ENCODE measurements at regions not wholly inside any gene's neighbourhood (a gene's known extent, or its start where the extent isn't known, plus 50 kb on each side); places are given as distances from the start of the nearest gene placed in this dataset.
"Not testable (repeated sequence)": the region's sequence is repeated elsewhere in the genome, so short reads cannot be mapped to it uniquely, and the experiment has no call there.

GRCh38 chr21:6486821-6487220 lies 4034.6 kb upstream of the TPTE start:
- BruUV-seq (replicated peaks), result not testable (repeated sequence)

GRCh38 chr21:6492691-6493090 lies 4028.7 kb upstream of the TPTE start:
- H3K4me3 Mint-ChIP-seq (ENCODE audit: unreplicated experiment); H3K36me3 Mint-ChIP-seq (ENCODE audit: insufficient read depth, unreplicated experiment); H3K27ac Mint-ChIP-seq (ENCODE audit: unreplicated experiment); H3K9me3 ChIP-seq; H3K4me3 ChIP-seq (ENCODE audit: low read depth, low read length); CTCF ChIA-PET; H3K9me3 Mint-ChIP-seq (ENCODE audit: unreplicated experiment); BruUV-seq (replicated peaks); H3K27me3 Mint-ChIP-seq (ENCODE audit: insufficient read depth, unreplicated experiment); DNase-seq; H3K4me1 ChIP-seq; H3K4me1 Mint-ChIP-seq (ENCODE audit: low read depth, unreplicated experiment); H3K27me3 ChIP-seq (replicated peaks; ENCODE audit: control insufficient read depth, insufficient read depth, low read length); H3K36me3 ChIP-seq (ENCODE audit: control insufficient read depth, insufficient read depth, low read length); intact Hi-C loops (cut with micrococcal nuclease; ENCODE audit: unreplicated experiment); POLR2A ChIA-PET: not testable (repeated sequence)

More at GRCh38 chr21:6486821-6487220, 4034.6 kb upstream of the TPTE start:
- H3K27me3 Mint-ChIP-seq (ENCODE audit: insufficient read depth, unreplicated experiment); DNase-seq; H3K4me1 ChIP-seq; H3K36me3 ChIP-seq (ENCODE audit: control insufficient read depth, insufficient read depth, low read length); H3K9me3 ChIP-seq; H3K27ac Mint-ChIP-seq (ENCODE audit: unreplicated experiment); intact Hi-C loops (cut with micrococcal nuclease; ENCODE audit: unreplicated experiment); POLR2A ChIA-PET; CTCF ChIA-PET; H3K4me3 ChIP-seq (ENCODE audit: low read depth, low read length); H3K36me3 Mint-ChIP-seq (ENCODE audit: insufficient read depth, unreplicated experiment); H3K4me3 Mint-ChIP-seq (ENCODE audit: unreplicated experiment); H3K9me3 Mint-ChIP-seq (ENCODE audit: unreplicated experiment); H3K4me1 Mint-ChIP-seq (ENCODE audit: low read depth, unreplicated experiment); H3K27me3 ChIP-seq (replicated peaks; ENCODE audit: control insufficient read depth, insufficient read depth, low read length): not testable (repeated sequence)

GRCh38 chr21:6493957-6494356 lies 4027.4 kb upstream of the TPTE start:
- POLR2A ChIA-PET; H3K4me3 Mint-ChIP-seq (ENCODE audit: unreplicated experiment); H3K27ac Mint-ChIP-seq (ENCODE audit: unreplicated experiment); H3K4me1 Mint-ChIP-seq (ENCODE audit: low read depth, unreplicated experiment); H3K4me3 ChIP-seq (ENCODE audit: low read depth, low read length); H3K9me3 ChIP-seq; H3K27me3 Mint-ChIP-seq (ENCODE audit: insufficient read depth, unreplicated experiment); BruUV-seq (replicated peaks); intact Hi-C loops (cut with micrococcal nuclease; ENCODE audit: unreplicated experiment); DNase-seq; H3K36me3 Mint-ChIP-seq (ENCODE audit: insufficient read depth, unreplicated experiment); H3K4me1 ChIP-seq; H3K27me3 ChIP-seq (replicated peaks; ENCODE audit: control insufficient read depth, insufficient read depth, low read length); CTCF ChIA-PET; H3K9me3 Mint-ChIP-seq (ENCODE audit: unreplicated experiment); H3K36me3 ChIP-seq (ENCODE audit: control insufficient read depth, insufficient read depth, low read length): not testable (repeated sequence)

- BruUV-seq (replicated peaks); H3K4me1 Mint-ChIP-seq (ENCODE audit: low read depth, unreplicated experiment); H3K36me3 Mint-ChIP-seq (ENCODE audit: insufficient read depth, unreplicated experiment); H3K27me3 ChIP-seq (replicated peaks; ENCODE audit: control insufficient read depth, insufficient read depth, low read length); H3K4me3 Mint-ChIP-seq (ENCODE audit: unreplicated experiment); H3K27me3 Mint-ChIP-seq (ENCODE audit: insufficient read depth, unreplicated experiment); H3K4me1 ChIP-seq; intact Hi-C loops (cut with micrococcal nuclease; ENCODE audit: unreplicated experiment); H3K9me3 Mint-ChIP-seq (ENCODE audit: unreplicated experiment); H3K36me3 ChIP-seq (ENCODE audit: control insufficient read depth, insufficient read depth, low read length); DNase-seq; POLR2A ChIA-PET; H3K4me3 ChIP-seq (ENCODE audit: low read depth, low read length); H3K27ac Mint-ChIP-seq (ENCODE audit: unreplicated experiment); H3K9me3 ChIP-seq; CTCF ChIA-PET: not testable (repeated sequence)
Observed at GRCh38 chr21:6496356-6496755, 4025.0 kb upstream of the TPTE start.

- H3K9me3 Mint-ChIP-seq (ENCODE audit: unreplicated experiment); H3K36me3 Mint-ChIP-seq (ENCODE audit: insufficient read depth, unreplicated experiment); H3K4me1 ChIP-seq; H3K4me3 ChIP-seq (ENCODE audit: low read depth, low read length); BruUV-seq (replicated peaks); H3K4me3 Mint-ChIP-seq (ENCODE audit: unreplicated experiment); DNase-seq; POLR2A ChIA-PET; H3K27me3 Mint-ChIP-seq (ENCODE audit: insufficient read depth, unreplicated experiment); H3K27ac Mint-ChIP-seq (ENCODE audit: unreplicated experiment); H3K27me3 ChIP-seq (replicated peaks; ENCODE audit: control insufficient read depth, insufficient read depth, low read length); H3K4me1 Mint-ChIP-seq (ENCODE audit: low read depth, unreplicated experiment); CTCF ChIA-PET; H3K9me3 ChIP-seq; intact Hi-C loops (cut with micrococcal nuclease; ENCODE audit: unreplicated experiment); H3K36me3 ChIP-seq (ENCODE audit: control insufficient read depth, insufficient read depth, low read length): not testable (repeated sequence)
Observed at GRCh38 chr21:6498716-6499115, 4022.7 kb upstream of the TPTE start.

GRCh38 chr21:6499128-6499826 lies 4022.1 kb upstream of the TPTE start:
- intact Hi-C loops (cut with micrococcal nuclease; ENCODE audit: unreplicated experiment); H3K4me1 ChIP-seq; DNase-seq; H3K9me3 Mint-ChIP-seq (ENCODE audit: unreplicated experiment); H3K9me3 ChIP-seq; POLR2A ChIA-PET; H3K27ac Mint-ChIP-seq (ENCODE audit: unreplicated experiment); H3K4me3 ChIP-seq (ENCODE audit: low read depth, low read length); H3K4me1 Mint-ChIP-seq (ENCODE audit: low read depth, unreplicated experiment); CTCF ChIA-PET; BruUV-seq (replicated peaks); H3K27me3 Mint-ChIP-seq (ENCODE audit: insufficient read depth, unreplicated experiment); H3K36me3 Mint-ChIP-seq (ENCODE audit: insufficient read depth, unreplicated experiment); H3K4me3 Mint-ChIP-seq (ENCODE audit: unreplicated experiment); H3K27me3 ChIP-seq (replicated peaks; ENCODE audit: control insufficient read depth, insufficient read depth, low read length); H3K36me3 ChIP-seq (ENCODE audit: control insufficient read depth, insufficient read depth, low read length): not testable (repeated sequence)

GRCh38 chr21:6499866-6500265 lies 4021.5 kb upstream of the TPTE start:
- H3K9me3 ChIP-seq; H3K27me3 ChIP-seq (replicated peaks; ENCODE audit: control insufficient read depth, insufficient read depth, low read length); POLR2A ChIA-PET; H3K27me3 Mint-ChIP-seq (ENCODE audit: insufficient read depth, unreplicated experiment); H3K36me3 ChIP-seq (ENCODE audit: control insufficient read depth, insufficient read depth, low read length); CTCF ChIA-PET; H3K4me1 Mint-ChIP-seq (ENCODE audit: low read depth, unreplicated experiment); DNase-seq; H3K4me3 ChIP-seq (ENCODE audit: low read depth, low read length); H3K4me1 ChIP-seq; H3K36me3 Mint-ChIP-seq (ENCODE audit: insufficient read depth, unreplicated experiment); intact Hi-C loops (cut with micrococcal nuclease; ENCODE audit: unreplicated experiment); H3K4me3 Mint-ChIP-seq (ENCODE audit: unreplicated experiment); H3K27ac Mint-ChIP-seq (ENCODE audit: unreplicated experiment); H3K9me3 Mint-ChIP-seq (ENCODE audit: unreplicated experiment); BruUV-seq (replicated peaks): not testable (repeated sequence)

All from Caco-2 (cell line).